ENCODE measurements at regions not wholly inside any gene's neighbourhood (a gene's known extent, or its start where the extent isn't known, plus 50 kb on each side); places are given as distances from the start of the nearest gene placed in this dataset.

GRCh38 chrX:137187540-137187939 lies 153.7 kb upstream of the GPR101 start:
- H3K27ac ChIP-seq = no peak overlapping the region
- H3K4me3 ChIP-seq = no peak overlapping the region
- no peak for DNase-seq (ENCODE audit: low spot score)
- no peak for TF ChIP-seq CTCF (IDR thresholded peaks at IDR 0.05)

GRCh38 chrX:137178392-137178791 lies 144.6 kb upstream of the GPR101 start:
- no peak for TF ChIP-seq CTCF (IDR thresholded peaks at IDR 0.05)
- DNase-seq (ENCODE audit: low spot score) = no peak
- Histone ChIP-seq H3K4me3 (no peak overlapping the region), H3K27ac (no peak overlapping the region)

- TF ChIP-seq CTCF (IDR thresholded peaks at IDR 0.05) = no peak
- Histone ChIP-seq H3K27ac (no peak overlapping the region), H3K4me3 (no peak overlapping the region)
- DNase-seq (ENCODE audit: low spot score) = no peak
Observed at GRCh38 chrX:137172317-137172948, 138.6 kb upstream of the GPR101 start.

- DNase-seq (ENCODE audit: low spot score) = no peak
- TF ChIP-seq CTCF (IDR thresholded peaks at IDR 0.05) = no peak
Observed at GRCh38 chrX:137171626-137172025, 137.8 kb upstream of the GPR101 start.

GRCh38 chrX:137166591-137166990 lies 132.8 kb upstream of the GPR101 start:
- no peak overlapping the region for H3K4me3 ChIP-seq
- DNase-seq (ENCODE audit: low spot score) = no peak
- no peak overlapping the region for H3K27ac ChIP-seq
- no peak for TF ChIP-seq CTCF (IDR thresholded peaks at IDR 0.05)

More at GRCh38 chrX:137171626-137172025, 137.8 kb upstream of the GPR101 start:
- H3K4me3 ChIP-seq = no peak overlapping the region
- no peak overlapping the region for H3K27ac ChIP-seq

- no peak for DNase-seq (ENCODE audit: low spot score)
- TF ChIP-seq CTCF (IDR thresholded peaks at IDR 0.05) = no peak
- Histone ChIP-seq H3K4me3 (no peak overlapping the region), H3K27ac (no peak overlapping the region)
Observed at GRCh38 chrX:137164329-137164728, 130.5 kb upstream of the GPR101 start.

GRCh38 chrX:137151403-137151802 lies 117.6 kb upstream of the GPR101 start:
- TF ChIP-seq CTCF (IDR thresholded peaks at IDR 0.05) = no peak
- DNase-seq (ENCODE audit: low spot score) = no peak
- Histone ChIP-seq H3K27ac (no peak overlapping the region), H3K4me3 (no peak overlapping the region)
